ENCODE measurements at regions not wholly inside any gene's neighbourhood (a gene's known extent, or its start where the extent isn't known, plus 50 kb on each side); places are given as distances from the start of the nearest gene placed in this dataset.

- in situ Hi-C loops (cut with MboI; ENCODE audit: low sequenced_read_pairs in 4 of 4): no loop called here
- Histone ChIP-seq H3K4me1 (no peaks in the 10 kb centered on the region), H3K9me3 (peaks cover 0 to 1% (median 0%) of the 10 kb centered on the region in 3 donors)
Observed at GRCh38 chr6:3956054-3956453, 106.9 kb downstream of the FAM50B start.

DNA sequence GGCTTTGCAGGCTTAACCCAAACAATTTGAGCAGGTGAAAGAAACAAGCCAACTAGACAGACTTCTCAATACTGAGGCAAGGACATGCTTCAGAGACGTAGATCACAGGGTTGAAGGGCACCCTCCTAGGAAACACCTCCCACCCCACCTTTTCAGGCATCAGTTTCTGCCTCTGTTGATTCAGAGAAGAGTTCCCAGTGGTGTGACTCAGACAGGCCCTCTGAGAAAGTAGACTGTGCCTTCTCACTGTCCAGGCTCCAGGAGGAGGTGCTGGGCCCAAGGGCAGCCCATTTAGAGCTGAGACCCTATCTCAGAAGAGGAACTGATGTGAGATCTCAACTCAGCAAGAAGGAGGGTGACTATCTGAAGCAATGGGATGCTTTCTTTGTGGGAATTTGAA is 108.1 kb downstream of the FAM50B start:
- no peak for DNase-seq
- Histone ChIP-seq H3K9me3 (no peaks in the 10 kb centered on the region), H3K4me3 (no peak overlapping the region), H3K27me3 (no peaks in the 10 kb centered on the region), H3K27ac (no peak overlapping the region), H3K4me1 (no peaks in the 10 kb centered on the region), H3K36me3 (no peaks in the 10 kb centered on the region)
- intact Hi-C loops (cut with DNase I; ENCODE audit: low total_unique reads) (no loop called here), in situ Hi-C loops (cut with MboI; ENCODE audit: low sequenced_read_pairs in 4 of 4) (no loop called here)
- no peak for TF ChIP-seq POLR2A (IDR thresholded peaks at IDR 0.05)
- TF ChIP-seq, protein P1, sequence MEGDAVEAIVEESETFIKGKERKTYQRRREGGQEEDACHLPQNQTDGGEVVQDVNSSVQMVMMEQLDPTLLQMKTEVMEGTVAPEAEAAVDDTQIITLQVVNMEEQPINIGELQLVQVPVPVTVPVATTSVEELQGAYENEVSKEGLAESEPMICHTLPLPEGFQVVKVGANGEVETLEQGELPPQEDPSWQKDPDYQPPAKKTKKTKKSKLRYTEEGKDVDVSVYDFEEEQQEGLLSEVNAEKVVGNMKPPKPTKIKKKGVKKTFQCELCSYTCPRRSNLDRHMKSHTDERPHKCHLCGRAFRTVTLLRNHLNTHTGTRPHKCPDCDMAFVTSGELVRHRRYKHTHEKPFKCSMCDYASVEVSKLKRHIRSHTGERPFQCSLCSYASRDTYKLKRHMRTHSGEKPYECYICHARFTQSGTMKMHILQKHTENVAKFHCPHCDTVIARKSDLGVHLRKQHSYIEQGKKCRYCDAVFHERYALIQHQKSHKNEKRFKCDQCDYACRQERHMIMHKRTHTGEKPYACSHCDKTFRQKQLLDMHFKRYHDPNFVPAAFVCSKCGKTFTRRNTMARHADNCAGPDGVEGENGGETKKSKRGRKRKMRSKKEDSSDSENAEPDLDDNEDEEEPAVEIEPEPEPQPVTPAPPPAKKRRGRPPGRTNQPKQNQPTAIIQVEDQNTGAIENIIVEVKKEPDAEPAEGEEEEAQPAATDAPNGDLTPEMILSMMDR (IDR thresholded peaks at IDR 0.05 in 4 of 5, conservative IDR thresholded peaks at IDR 0.05 in 1 of 5): no peak
- no peak for ATAC-seq

More at GRCh38 chr6:3956054-3956453, 106.9 kb downstream of the FAM50B start:
- H3K27me3 ChIP-seq: peaks cover 0 to 1% (median 0%) of the 10 kb centered on the region in 3 donors
- no peak for ATAC-seq
- H3K36me3 ChIP-seq: no peaks in the 10 kb centered on the region
- TF ChIP-seq, protein P1 (IDR thresholded peaks at IDR 0.05 in 4 of 5, conservative IDR thresholded peaks at IDR 0.05 in 1 of 5): no peak
- TF ChIP-seq POLR2A (IDR thresholded peaks at IDR 0.05): no peak
- DNase-seq: no peak
- no peak overlapping the region for H3K27ac ChIP-seq
- intact Hi-C loops (cut with DNase I; ENCODE audit: low total_unique reads): no loop called here
- no peak overlapping the region for H3K4me3 ChIP-seq

- no peaks in the 10 kb centered on the region for H3K27me3 ChIP-seq
- H3K36me3 ChIP-seq: no peaks in the 10 kb centered on the region
- H3K9me3 ChIP-seq: no peaks in the 10 kb centered on the region
- H3K4me3 ChIP-seq: no peak overlapping the region
- no peak overlapping the region for H3K27ac ChIP-seq
- intact Hi-C loops (cut with DNase I; ENCODE audit: low total_unique reads) (no loop called here), in situ Hi-C loops (cut with MboI; ENCODE audit: low sequenced_read_pairs in 4 of 4) (no loop called here)
- TF ChIP-seq POLR2A (IDR thresholded peaks at IDR 0.05): no peak
- TF ChIP-seq, protein P1 (IDR thresholded peaks at IDR 0.05 in 4 of 5, conservative IDR thresholded peaks at IDR 0.05 in 1 of 5): no peak
- DNase-seq (no peak), ATAC-seq (no peak)
- H3K4me1 ChIP-seq: no peaks in the 10 kb centered on the region
Observed at GRCh38 chr6:3958255-3958654, 109.1 kb downstream of the FAM50B start.

DNA sequence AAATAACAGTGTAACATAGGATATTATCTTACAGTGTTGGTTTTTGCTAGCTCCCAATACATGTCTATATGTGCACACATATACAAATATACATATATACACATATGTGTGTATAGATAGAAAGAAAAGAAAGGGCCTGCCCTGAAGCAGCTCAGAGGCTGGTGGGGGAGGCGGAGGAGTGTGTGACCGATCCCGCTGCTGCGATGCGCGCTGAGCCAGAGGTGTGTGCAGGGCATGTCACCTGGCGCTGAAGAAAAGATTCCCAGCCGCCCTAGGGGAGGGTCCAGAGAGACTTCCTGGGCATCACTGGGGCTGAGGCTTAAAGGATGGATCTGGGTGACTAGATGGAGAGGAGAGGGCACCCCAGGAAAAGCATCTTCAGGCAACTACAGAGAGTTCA is 110.2 kb downstream of the FAM50B start:
- no peak overlapping the region for H3K4me3 ChIP-seq
- no peak overlapping the region for H3K27ac ChIP-seq
- H3K9me3 ChIP-seq: no peaks in the 10 kb centered on the region
- no peaks in the 10 kb centered on the region for H3K36me3 ChIP-seq
- no peak for ATAC-seq
- in situ Hi-C loops (cut with MboI; ENCODE audit: low sequenced_read_pairs in 4 of 4) (no loop called here), intact Hi-C loops (cut with DNase I; ENCODE audit: low total_unique reads) (no loop called here)
- no peak for DNase-seq
- H3K4me1 ChIP-seq: no peaks in the 10 kb centered on the region
- no peak for TF ChIP-seq POLR2A (IDR thresholded peaks at IDR 0.05)
- TF ChIP-seq, protein P1 (IDR thresholded peaks at IDR 0.05 in 4 of 5, conservative IDR thresholded peaks at IDR 0.05 in 1 of 5): no peak
- H3K27me3 ChIP-seq: no peaks in the 10 kb centered on the region

GRCh38 chr6:3960754-3961361 is 111.7 kb downstream of the FAM50B start:
- H3K27ac ChIP-seq: no peak overlapping the region
- intact Hi-C loops (cut with DNase I; ENCODE audit: low total_unique reads) (no loop called here), in situ Hi-C loops (cut with MboI; ENCODE audit: low sequenced_read_pairs in 4 of 4) (no loop called here)
- ATAC-seq (peak; percentile 62 to 75), DNase-seq (peak in 1 of 2 donors; percentile 39)
- no peaks in the 10 kb centered on the region for H3K4me1 ChIP-seq
- H3K27me3 ChIP-seq: no peaks in the 10 kb centered on the region
- no peak overlapping the region for H3K4me3 ChIP-seq
- TF ChIP-seq, protein P1 (IDR thresholded peaks at IDR 0.05 in 4 of 5, conservative IDR thresholded peaks at IDR 0.05 in 1 of 5): no peak
- no peak for TF ChIP-seq POLR2A (IDR thresholded peaks at IDR 0.05)
- no peaks in the 10 kb centered on the region for H3K36me3 ChIP-seq
- no peaks in the 10 kb centered on the region for H3K9me3 ChIP-seq
